GM18867 (cell line): ENCODE measurements at regions not wholly inside any gene's neighbourhood (a gene's known extent, or its start where the extent isn't known, plus 50 kb on each side); places are given as distances from the start of the nearest gene placed in this dataset.
A peak's percentile ranks its signal among the peaks of the same experiment; 100 is the strongest.

Experiments
- ATAC-seq: cut with Tn5 transposase; IDR thresholded peaks from one replicate; pipeline ENCODE4 v1.9.1; 2021; ENCODE audit warnings: mild to moderate bottlenecking, moderate library complexity; ENCODE audit not compliant: unreplicated experiment

DNA sequence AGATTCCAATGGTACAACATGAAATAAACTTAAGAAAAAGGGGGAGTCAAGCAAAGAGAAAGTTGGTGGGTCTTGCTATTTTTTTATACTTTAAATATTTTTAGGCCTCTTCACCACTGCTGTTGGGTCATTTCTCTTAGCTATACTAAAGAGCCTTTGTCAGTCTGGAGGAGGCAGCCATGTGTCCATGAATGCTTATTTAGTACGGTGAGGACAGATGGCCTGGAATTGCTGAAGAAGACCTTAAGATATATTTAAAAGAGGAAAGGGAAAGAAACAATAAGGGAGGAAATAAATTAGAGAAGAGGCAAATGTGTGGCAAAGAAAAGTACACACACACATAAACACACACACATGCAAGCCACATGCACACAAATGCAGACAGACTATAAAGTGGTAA lies 560.5 kb upstream of the MEF2C start:
- no peak for ATAC-seq

DNA sequence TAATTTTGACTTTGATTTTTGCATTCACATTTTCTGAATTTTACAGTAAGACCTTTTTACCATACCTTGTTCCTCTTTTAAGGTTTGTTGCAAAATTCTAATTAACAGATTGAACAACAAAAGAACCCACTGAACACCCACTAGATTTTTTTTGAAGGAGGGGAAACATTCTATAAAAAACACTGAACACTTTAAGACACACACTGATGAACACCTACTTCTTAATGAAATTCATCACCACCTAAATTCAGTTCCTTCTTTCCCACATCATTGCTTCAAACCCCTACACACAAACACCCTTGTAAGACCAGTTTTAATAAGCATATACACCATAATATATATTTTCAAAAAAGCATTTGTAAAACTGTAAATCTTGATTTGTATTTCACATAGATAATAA lies 559.0 kb upstream of the MEF2C start:
- no peak for ATAC-seq

DNA sequence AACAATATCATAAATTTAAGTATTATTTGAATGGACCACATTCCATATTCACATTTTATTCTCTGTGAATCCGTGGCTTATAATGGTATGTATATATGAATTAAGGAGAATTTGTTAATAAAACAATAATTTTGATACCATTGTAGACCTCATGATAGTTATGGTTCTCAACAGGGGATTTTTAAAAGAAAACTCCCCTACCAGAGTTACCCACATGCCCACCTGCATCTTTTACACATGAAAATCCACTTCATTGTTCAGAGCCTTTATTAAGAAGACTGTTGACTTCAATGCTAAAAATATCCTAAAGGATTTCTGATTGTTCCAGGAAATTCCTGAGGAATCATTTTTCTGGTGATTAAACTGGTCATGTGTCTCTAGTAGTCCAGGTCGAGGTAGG lies 557.7 kb upstream of the MEF2C start:
- no peak for ATAC-seq

DNA sequence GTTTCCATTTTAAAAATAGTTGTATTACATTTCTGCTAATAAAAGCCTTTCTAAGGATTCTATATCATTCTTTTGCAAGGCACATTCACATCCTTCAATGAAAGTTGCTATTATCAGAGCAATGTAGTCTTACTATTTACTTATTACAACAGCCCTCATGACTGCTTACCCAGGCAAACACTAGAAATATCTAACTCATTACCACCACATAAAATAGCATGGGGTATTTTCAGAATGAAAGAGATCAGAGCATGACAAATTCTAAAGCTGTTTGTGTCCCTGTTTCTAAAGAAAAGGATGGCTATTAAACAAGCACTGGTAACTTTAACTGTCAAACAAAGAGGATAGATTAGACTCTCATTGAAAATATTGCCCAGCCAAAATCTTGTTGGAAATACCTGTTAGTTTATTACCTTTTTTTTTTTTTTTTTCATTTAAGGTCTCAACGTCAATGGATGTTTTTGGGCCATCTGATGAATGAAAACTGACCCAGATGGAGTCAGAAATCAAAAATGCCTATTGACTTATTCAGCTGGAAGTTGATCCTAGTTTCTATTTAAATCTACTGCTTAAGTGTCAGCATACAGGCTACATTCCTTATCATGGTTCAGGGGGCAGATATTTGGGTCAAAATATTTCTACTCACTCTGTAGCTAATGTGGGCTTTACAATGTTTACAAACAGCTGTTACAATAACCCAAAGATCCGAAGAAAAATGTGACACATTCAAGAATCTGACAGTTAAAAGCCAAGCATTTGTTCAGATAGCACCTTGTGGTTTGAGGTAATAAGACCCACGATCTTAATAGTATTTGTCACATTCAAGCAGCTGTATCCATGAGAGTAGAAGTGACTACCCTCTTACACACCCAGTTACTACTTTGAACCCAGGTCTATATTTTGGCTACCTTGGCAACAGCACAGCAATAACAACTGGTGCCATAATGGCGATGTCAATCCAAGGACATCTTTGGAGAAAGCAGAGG lies 554.8 kb upstream of the MEF2C start:
- ATAC-seq = no peak

DNA sequence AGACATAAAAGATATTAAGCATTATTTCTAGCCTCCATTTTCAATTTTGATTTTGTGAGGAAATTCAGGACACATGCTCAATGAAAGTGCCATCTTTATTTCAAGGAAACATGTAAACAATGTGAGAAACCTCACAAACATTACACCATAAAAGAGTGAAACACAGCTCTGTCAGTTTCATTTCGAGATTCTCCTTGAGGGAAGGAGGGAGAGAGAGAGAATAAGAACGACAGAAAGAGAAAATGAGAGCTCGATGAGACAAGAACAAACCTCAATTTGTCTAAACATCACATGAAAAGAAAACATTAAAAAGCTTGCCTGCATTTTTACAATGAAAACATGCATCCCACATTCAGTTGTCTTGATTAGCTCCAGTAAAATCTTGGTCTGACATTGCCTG lies 553.5 kb upstream of the MEF2C start:
- ATAC-seq = no peak

DNA sequence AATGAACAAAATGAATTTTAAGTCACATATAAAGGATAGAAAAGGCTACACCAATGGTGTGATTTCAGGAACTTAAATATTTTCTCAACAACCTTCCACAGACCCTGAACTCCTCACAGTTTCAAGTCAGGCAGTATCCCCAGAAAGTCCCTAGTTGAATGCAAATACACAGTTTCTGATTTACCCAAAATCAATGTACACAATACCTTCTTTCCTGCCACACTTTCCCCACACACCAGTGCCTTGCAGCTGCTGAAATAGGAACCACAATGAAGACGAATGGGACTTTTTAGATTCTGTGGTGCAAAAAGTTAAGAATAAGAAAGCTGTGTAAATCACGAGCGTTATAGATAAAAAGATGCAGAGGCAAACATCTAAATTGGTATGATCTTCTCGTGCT lies 552.4 kb upstream of the MEF2C start:
- peak; percentile 78 for ATAC-seq

DNA sequence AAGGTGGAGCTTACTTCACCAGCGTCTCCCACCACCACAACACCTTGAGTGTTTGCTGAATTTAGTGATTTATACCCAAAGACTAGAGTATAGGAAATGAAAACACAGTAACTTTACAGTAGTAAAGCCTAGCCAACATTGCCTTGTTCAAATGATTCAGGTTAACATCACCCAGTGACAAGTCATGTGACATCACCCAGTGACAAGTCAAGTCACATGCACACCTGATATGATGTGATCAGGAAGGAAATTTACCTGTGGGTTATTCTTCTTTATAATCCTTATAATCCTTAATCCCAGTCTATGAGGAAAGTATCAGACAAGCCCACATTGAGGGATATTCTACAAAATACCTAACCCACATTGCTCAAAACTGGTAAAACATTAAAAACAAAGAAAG lies 545.6 kb upstream of the MEF2C start:
- no peak for ATAC-seq

DNA sequence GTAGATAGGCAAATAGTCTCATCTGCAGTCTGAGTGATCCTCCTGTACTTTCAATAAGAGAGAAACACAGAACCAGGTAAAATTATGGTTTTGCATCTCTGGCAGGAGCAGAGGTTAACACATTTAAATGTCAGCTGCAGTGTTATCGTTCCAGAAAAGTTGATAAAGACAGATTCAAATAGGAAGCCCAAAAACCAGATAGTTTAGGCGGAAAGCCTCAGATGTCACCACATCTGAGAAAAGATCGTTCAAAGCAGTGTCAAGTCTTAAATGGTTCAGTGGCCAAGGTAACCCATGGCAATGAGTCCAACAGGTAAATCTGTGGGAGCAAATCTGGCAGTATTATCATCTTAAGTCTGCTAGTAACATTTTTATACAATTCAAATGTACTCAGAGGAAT lies 542.1 kb upstream of the MEF2C start:
- ATAC-seq = no peak

DNA sequence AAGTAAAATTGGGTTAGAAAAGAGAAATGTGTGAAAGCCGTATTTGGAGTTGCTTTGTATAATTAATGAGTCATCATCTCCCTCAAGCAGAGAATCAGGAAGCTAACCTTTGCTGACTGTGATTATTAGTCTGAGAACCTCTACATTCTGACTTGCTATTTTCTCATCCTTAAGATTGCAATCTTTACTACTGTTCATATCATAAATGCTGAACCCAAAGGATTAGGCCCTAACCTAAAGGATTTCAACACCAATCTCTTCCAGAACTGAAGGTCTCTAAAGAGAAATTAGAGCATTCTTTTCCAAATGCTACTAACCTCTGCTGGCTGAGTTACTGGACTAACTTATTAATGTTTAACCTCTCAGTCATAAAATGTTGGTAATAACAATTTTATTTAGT lies 538.1 kb upstream of the MEF2C start:
- ATAC-seq = peak; percentile 39

DNA sequence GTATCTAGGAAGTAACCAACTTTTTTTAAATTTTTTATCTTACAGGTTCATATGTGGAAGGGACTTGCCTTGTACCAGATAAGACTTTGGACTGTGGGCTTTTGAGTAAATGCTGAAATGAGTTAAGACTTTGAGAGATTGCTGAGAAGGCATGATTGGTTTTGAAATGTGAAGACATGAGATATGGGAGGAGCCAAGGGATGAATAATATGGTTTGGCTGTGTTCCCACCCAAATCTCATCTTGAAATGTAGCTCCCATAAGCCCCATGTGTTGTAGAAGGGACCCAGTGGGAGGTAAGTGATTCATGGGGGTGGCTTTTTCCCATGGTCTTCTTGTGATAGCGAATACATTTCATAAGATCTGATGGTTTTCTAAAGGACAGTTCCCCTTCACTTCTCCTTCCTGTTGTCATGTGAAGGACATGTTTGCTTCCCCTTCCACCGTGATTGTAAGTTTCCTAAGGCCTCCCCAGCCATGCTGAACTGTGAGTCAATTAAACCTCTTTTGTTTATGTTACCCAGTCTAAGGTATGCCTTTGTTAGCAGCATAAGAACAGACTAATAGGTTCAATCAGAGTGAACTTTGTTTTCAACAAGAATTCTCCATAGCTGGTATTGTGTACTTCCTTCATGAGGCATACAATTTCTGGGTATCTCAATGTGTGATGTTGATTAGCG lies 535.6 kb upstream of the MEF2C start:
- ATAC-seq = no peak

DNA sequence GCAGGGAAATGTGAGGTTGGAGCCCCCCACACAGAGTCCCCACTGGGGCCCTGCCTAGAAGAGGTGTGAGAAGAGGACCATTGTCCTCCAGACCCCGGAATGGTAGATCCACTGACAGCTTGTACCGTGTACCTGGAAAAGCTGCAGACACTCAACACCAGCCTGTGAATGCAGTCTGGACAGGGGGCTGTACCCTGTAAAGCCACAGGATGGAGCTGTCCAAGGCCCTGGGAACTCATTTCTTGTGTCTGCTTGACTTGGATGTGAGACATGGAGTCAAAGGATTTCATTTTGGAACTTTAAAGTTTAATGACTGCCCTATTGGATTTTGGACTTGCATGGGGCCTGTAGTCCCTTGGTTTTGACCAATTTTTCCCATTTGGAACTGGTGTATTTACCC lies 535.0 kb upstream of the MEF2C start:
- ATAC-seq = no peak

DNA sequence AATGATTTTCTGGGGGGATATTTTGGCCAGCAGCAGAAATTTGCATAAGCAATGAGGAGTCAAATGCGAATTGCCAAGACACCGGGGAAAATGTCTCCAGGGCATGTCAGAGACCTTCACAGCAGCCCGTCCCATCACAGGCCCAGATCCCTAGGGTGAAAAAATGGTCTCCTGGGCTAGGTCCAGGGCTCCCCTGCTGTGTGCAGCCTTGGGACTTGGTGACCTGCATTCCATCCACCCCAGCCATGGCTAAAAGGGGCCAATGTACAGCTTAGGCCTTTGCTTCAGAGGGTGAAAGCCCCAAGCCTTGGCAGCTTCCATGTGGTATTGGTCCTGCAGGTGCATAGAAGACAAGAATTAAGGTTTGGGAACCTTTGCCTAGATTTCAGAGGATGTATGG lies 534.5 kb upstream of the MEF2C start:
- no peak for ATAC-seq

DNA sequence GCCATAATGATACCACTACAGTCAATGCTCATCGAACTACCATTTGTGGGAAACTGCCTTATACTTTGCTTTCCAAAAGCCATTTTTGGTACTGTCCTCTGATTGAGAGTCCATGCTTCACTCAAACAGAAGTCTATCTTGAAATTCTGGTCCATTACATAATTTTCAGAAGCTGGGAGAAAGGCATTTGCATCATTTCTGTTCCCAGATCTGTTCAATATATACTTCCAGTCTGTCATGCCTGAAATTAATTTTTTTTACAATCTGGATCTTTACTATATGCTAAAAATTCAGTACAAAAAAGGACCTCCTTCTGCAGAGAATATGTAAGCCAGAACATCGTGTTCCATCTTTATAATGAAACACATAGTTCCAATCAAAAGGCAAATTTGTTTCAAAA lies 528.9 kb upstream of the MEF2C start:
- ATAC-seq = no peak

DNA sequence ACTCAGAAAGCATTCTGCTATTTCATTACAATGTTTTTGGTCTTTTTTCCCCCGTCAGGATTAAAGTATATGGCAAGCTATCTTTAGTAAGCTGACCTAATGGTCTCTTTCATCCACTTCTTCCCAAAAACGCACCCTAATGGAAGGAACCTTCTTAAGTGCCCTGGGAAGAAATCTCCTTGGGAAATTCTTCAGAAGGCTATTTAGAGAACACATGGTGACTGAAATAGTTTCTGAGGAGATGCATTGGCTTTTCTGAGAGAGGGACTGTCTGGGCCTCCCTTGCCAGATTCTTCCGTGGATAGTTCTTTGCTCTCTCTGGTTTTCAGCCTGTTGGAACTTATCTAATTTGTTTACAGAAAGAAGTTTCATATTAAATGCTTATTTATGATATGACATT lies 524.1 kb upstream of the MEF2C start:
- no peak for ATAC-seq

DNA sequence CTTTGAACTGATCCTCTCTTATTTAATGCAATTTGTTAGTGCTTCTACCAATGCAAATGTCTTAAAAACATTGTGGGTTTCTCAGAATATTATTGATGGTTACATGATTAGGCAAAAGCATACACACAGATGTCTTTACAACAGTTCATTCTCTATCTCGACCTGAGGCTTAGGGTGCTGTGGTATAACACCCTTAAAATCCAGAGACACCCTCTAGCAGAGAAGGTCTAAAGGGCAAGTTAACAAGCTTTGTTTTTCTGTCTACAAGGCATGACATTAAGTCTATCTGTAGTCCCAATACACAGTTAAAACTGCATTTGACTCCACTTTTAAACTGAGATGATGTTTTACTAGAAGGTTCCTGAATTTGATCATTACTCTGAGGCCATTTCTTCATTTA lies 518.7 kb upstream of the MEF2C start:
- ATAC-seq = no peak

DNA sequence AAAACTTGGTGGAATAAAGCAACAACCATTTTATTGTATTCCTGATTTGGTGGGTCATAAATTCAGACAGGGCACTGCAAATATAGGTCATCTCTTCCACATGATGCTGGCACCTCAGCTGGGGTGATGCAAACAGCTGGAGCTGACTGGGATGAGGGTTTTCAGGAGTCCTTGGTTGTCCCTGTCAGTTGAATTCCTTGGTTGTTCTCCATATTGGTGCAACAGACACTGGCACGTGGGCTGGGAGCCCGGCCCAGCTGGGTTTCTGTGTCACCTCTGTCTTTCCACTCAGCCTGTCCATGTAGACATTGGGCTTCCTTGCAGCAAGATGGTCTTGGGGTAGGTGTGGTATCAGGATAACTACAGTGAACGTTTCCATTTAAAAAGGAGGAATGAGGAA lies 518.0 kb upstream of the MEF2C start:
- no peak for ATAC-seq

DNA sequence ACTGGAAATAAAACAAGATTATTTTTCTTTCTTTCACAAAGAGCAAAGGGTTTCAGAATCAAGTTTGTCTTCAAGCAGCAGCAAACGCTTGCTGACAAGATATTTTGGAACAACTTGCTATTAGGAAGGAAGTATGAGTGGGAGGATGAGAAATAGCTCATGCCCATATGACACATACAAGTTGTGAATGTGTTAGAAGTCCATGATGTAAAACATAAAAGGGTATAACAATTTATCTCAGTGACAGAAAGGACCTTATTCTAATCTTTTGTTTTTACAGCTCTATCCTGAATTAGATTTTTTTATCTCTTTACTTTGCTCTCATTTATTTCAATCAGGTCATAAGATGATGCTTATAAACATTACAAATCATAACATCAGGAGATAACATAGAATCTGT lies 516.6 kb upstream of the MEF2C start:
- ATAC-seq = no peak

DNA sequence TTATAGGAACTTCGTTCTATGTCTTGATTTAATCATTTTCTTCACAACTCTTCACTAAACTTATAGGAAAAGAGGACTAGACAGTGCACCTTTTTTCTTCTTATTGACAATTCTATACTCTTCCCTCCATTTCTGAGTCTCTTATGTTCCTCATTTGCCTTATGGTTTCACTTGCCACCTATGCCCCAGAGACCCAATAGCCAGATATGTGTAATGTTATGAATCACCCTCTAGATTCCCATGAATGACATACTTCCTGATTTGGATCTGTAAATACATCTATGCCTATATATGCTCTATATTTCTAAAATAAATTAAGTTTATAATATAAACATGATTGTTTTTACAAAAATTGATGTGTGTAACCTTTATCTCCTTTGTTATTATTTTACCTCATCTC lies 514.1 kb upstream of the MEF2C start:
- ATAC-seq = peak; percentile 77

DNA sequence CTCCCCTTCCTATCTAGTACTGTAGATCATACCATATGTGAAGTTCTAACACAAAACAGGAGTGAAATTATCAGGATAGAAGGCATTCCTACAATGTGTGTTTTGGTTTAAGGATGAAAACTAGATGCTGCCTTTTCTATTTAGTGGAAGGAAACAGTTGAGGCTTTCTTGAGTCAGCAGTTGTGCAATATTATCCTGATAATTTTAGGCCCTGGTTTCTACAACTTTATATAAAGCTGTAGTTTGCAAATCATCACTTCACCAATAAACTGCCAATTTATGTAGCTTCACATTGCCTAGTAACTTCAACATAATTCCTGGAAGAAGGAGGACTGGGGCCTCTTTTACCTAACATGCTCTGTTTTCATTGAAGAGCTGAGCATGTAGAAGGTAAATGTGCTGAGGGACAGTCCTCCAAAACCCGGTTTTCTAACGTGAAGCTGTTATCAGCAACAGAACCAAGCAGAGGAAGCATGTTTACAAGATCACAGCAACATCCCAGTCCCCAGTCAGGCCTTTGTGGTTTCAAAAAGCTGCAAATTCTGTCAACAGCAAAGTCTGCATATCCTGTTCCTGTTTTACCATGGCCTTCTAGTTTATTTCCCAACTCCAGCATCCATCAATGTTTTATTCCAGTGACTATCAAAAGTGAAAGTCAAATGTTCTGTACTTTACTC lies 513.4 kb upstream of the MEF2C start:
- ATAC-seq = peak; percentile 60

DNA sequence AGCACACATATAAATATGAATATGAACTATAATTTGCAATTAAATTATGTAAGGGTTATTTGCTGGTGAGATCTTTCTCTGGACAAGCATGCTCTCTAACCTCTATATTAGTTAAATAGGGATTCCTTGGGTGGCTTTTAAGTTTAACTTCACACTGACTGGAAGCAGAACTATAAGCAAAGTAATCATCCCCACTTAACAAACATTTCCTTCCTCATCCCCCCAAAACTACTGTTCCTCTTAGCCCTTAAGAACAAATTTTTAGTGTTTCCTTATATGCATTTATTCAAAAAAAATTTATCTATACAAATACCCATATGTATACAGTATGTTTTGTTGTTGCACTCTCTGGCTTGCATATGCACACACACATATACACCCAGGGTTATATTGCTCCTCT lies 512.1 kb upstream of the MEF2C start:
- no peak for ATAC-seq

DNA sequence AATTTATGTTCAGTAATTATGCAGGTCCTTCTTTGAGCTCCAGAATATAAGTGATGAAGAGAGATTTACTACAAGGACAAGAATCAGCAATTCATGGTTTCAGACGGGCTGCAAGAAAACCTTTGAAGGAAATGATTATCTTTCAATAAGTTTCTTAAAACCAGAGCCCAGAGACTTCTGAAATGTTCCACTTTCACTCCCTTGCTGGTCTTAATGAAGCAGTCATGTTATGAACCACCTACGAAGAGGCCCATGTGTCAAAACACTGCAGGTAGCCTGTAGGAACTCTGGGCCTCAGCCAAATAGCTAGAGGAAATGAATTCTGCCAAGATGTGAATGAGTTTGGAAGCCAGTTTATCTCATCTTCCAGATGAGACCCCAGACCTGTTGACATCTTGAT lies 505.9 kb upstream of the MEF2C start:
- ATAC-seq = no peak

DNA sequence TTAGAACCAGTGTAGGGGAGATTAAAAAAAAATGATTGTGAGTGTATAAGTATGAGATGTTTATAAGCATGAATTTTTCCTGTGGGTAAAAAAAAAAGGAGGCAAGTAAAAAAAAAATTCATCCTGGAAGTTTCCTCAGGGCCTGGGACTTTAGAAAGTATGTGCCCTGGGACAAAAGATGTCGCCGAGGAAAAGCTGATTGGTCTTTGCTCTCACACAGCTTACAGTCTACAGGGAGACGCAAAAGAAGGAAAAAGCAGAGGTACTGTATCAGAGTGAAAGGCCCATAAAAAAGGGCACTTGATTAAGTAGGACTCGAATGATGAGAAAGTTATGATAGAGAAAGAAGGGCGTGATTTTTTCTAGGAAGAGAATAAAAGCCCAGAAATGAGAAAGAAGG lies 501.4 kb upstream of the MEF2C start:
- ATAC-seq = no peak
